ENCODE measurements at regions not wholly inside any gene's neighbourhood (a gene's known extent, or its start where the extent isn't known, plus 50 kb on each side); places are given as distances from the start of the nearest gene placed in this dataset.
A peak's percentile ranks its signal among the peaks of the same experiment; 100 is the strongest.

DNA sequence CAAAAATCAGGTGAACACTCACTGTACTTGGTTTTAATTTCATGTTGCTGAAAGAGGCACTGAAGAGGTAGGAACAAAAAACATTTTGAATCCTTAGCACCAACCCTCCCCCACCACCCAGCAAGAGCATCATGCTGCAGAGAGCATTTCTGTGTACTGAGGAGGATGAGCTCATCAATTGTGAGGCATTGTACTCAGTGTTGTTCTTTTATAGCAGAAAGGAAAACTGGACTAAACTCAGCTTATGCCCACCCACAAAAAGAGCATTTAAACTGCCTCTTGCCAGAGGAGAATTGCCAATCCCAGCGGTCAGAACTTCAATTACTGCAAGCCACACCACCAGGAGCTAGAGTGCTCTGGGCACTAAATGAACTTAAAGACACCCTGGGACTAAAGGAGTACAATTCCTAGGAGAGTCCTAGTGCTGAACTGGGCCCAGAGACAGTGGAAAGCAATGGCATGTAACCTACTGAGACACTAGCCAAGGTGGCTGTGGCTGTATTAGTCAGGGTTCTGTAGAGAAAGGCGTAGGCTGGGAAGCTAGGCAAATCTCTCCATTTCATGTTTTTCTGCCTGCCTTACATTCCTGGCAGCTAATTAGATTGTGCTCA, 280.7 kb upstream of the KLHL4 start:
- Histone ChIP-seq H3K27ac (ENCODE audit: low read depth in 2 of 2, low read length in 2 of 2) (no peak overlapping the region), H3K36me3 (ENCODE audit: control insufficient read depth in 2 of 3, insufficient read depth in 3 of 3, low read length in 3 of 3) (no peaks in the 10 kb centered on the region), H3K4me3 (ENCODE audit: low read length in 3 of 3) (no peak overlapping the region), H3K4me1 (ENCODE audit: control insufficient read depth in 2 of 3, insufficient read depth in 2 of 3, low read depth in 1 of 3, low read length in 3 of 3) (no peaks in the 10 kb centered on the region), H3K9me3 (ENCODE audit: control insufficient read depth in 2 of 3, insufficient read depth in 1 of 3, low read length in 3 of 3) (no peaks in the 10 kb centered on the region), H3K9ac (ENCODE audit: low read length in 3 of 3) (no peak overlapping the region), H3K27me3 (ENCODE audit: control insufficient read depth, insufficient read depth, low read length) (no peaks in the 10 kb centered on the region)
- no peak for FAIRE-seq
- intact Hi-C loops (cut with DNase I): no loop called here
- no peak for DNase-seq
- TF ChIP-seq, protein P1, sequence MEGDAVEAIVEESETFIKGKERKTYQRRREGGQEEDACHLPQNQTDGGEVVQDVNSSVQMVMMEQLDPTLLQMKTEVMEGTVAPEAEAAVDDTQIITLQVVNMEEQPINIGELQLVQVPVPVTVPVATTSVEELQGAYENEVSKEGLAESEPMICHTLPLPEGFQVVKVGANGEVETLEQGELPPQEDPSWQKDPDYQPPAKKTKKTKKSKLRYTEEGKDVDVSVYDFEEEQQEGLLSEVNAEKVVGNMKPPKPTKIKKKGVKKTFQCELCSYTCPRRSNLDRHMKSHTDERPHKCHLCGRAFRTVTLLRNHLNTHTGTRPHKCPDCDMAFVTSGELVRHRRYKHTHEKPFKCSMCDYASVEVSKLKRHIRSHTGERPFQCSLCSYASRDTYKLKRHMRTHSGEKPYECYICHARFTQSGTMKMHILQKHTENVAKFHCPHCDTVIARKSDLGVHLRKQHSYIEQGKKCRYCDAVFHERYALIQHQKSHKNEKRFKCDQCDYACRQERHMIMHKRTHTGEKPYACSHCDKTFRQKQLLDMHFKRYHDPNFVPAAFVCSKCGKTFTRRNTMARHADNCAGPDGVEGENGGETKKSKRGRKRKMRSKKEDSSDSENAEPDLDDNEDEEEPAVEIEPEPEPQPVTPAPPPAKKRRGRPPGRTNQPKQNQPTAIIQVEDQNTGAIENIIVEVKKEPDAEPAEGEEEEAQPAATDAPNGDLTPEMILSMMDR (IDR thresholded peaks at IDR 0.05; ENCODE audit: borderline replicate concordance, extremely low read depth, insufficient read depth): no peak

DNA sequence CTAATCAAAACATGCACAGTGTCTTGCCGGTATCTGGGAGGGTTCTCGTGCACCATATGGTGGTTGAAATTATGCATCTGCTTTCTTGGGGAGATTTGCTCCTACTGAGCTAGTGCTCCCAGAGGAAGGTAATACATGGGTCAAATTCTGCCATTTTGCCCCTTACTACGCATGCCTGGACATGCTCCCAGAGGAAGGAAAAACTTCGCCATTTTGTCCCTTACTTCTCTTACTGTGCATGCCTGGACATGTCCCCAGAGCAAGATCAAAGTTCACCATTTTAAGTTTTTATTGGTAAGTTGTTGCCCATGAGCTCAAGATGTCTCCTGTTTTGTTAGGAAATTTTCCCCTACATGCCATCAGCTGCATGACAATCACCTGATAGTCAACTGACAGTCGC, 252.1 kb upstream of the KLHL4 start:
- H3K27me3 ChIP-seq (ENCODE audit: control insufficient read depth, insufficient read depth, low read length): no peaks in the 10 kb centered on the region
- H3K9me3 ChIP-seq (ENCODE audit: control insufficient read depth in 2 of 3, insufficient read depth in 1 of 3, low read length in 3 of 3): no peaks in the 10 kb centered on the region
- no peak overlapping the region for H3K27ac ChIP-seq (ENCODE audit: low read depth in 2 of 2, low read length in 2 of 2)
- no peak overlapping the region for H3K4me3 ChIP-seq (ENCODE audit: low read length in 3 of 3)
- no peaks in the 10 kb centered on the region for H3K36me3 ChIP-seq (ENCODE audit: control insufficient read depth in 2 of 3, insufficient read depth in 3 of 3, low read length in 3 of 3)
- FAIRE-seq (no peak), DNase-seq (peak in 1 of 5 donors; percentile 3)
- no peak overlapping the region for H3K9ac ChIP-seq (ENCODE audit: low read length in 3 of 3)
- no peaks in the 10 kb centered on the region for H3K4me1 ChIP-seq (ENCODE audit: control insufficient read depth in 2 of 3, insufficient read depth in 2 of 3, low read depth in 1 of 3, low read length in 3 of 3)
- intact Hi-C loops (cut with DNase I): no loop called here
- TF ChIP-seq, protein P1 (IDR thresholded peaks at IDR 0.05; ENCODE audit: borderline replicate concordance, extremely low read depth, insufficient read depth): no peak

DNA sequence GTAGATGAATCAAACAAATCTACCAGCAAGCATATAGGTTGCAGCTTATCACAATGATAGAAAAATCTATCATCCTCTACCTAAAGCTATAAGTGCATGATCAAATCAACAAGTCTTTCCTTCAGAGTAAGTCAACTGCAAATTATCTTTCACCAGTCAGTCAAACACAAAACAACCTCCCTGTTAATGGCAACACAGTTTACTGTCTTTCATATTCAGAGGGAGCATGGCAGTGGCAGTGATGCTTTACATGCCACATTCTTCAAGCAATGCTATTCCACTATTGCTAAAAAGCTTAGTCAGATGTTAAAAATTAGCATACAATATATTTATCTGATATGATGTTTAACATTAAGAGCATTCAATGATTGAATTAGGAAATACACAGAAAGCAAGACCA, 245.1 kb upstream of the KLHL4 start:
- Histone ChIP-seq H3K36me3 (ENCODE audit: control insufficient read depth in 2 of 3, insufficient read depth in 3 of 3, low read length in 3 of 3) (no peaks in the 10 kb centered on the region), H3K4me1 (ENCODE audit: control insufficient read depth in 2 of 3, insufficient read depth in 2 of 3, low read depth in 1 of 3, low read length in 3 of 3) (no peaks in the 10 kb centered on the region), H3K4me3 (ENCODE audit: low read length in 3 of 3) (no peak overlapping the region), H3K27ac (ENCODE audit: low read depth in 2 of 2, low read length in 2 of 2) (no peak overlapping the region), H3K9ac (ENCODE audit: low read length in 3 of 3) (no peak overlapping the region), H3K9me3 (ENCODE audit: control insufficient read depth in 2 of 3, insufficient read depth in 1 of 3, low read length in 3 of 3) (no peaks in the 10 kb centered on the region), H3K27me3 (ENCODE audit: control insufficient read depth, insufficient read depth, low read length) (no peaks in the 10 kb centered on the region)
- TF ChIP-seq, protein P1 (IDR thresholded peaks at IDR 0.05; ENCODE audit: borderline replicate concordance, extremely low read depth, insufficient read depth): no peak
- FAIRE-seq (no peak), DNase-seq (no peak)
- intact Hi-C loops (cut with DNase I): no loop called here
